Fibroblast of lung (primary cell): ENCODE measurements at regions not wholly inside any gene's neighbourhood (a gene's known extent, or its start where the extent isn't known, plus 50 kb on each side); places are given as distances from the start of the nearest gene placed in this dataset.

Experiments used
- DNase-seq, 2 donors: peaks; one replicate each; pipeline versions ENCODE4 v3.0.0 to v3.0.0-alpha.2; 2010; ENCODE audit warnings: low read depth in 2 of 2
- H2AFZ ChIP-seq: 2 replicates; pipeline ENCODE4 v1.5.1; 2012; ENCODE audit warnings: low read length, control low read depth, inconsistent platforms
- H3K27ac ChIP-seq: 2 replicates; pipeline ENCODE4 v1.5.1; 2011; ENCODE audit warnings: low read length, control low read depth; ENCODE audit not compliant: insufficient read depth
- H3K27me3 ChIP-seq: 2 replicates; pipeline ENCODE4 v1.5.1; 2011; ENCODE audit warnings: mild to moderate bottlenecking, low read length; ENCODE audit not compliant: control insufficient read depth, insufficient read depth
- H3K36me3 ChIP-seq: 2 replicates; pipeline ENCODE4 v1.5.1; 2011; ENCODE audit warnings: low read length; ENCODE audit not compliant: control insufficient read depth, insufficient read depth
- H3K4me1 ChIP-seq: 2 replicates; pipeline ENCODE4 v1.5.1; 2011; ENCODE audit warnings: low read length; ENCODE audit not compliant: control insufficient read depth, insufficient read depth; ENCODE audit errors: extremely low read depth
- H3K4me2 ChIP-seq: 2 replicates; pipeline ENCODE4 v1.5.1; 2011; ENCODE audit warnings: low read length, control low read depth; ENCODE audit not compliant: insufficient read depth; ENCODE audit errors: extremely low read depth
- H3K4me3 ChIP-seq, 4 experiments: fragments of 200-600 bp in 1 of 4; sonication (generic) in 1 of 4; replicated peaks in 1 of 4; 2 replicates each; pipeline ENCODE4 v1.5.1; 2011 to 2016; ENCODE audit warnings: low read length in 4 of 4, low read depth in 3 of 4, mild to moderate bottlenecking in 3 of 4, control low read depth in 2 of 4, inconsistent platforms in 1 of 4, mixed read lengths in 1 of 4; ENCODE audit not compliant: insufficient read depth in 1 of 4; ENCODE audit errors: control extremely low read depth in 1 of 4
- H3K79me2 ChIP-seq: 2 replicates; pipeline ENCODE4 v1.5.1; 2012; ENCODE audit warnings: mild to moderate bottlenecking, low read length, inconsistent platforms; ENCODE audit not compliant: control insufficient read depth, insufficient read depth
- H3K9ac ChIP-seq: 2 replicates; pipeline ENCODE4 v1.5.1; 2011; ENCODE audit warnings: mild to moderate bottlenecking, low read length, control low read depth; ENCODE audit not compliant: insufficient read depth
- H3K9me3 ChIP-seq: 2 replicates; pipeline ENCODE4 v1.5.1; 2012; ENCODE audit warnings: low read depth, low read length; ENCODE audit not compliant: control insufficient read depth, insufficient read depth
- H4K20me1 ChIP-seq: 2 replicates; pipeline ENCODE4 v1.5.1; 2011; ENCODE audit warnings: low read length; ENCODE audit not compliant: control insufficient read depth, insufficient read depth; ENCODE audit errors: extremely low read depth
- EZH2 ChIP-seq: IDR thresholded peaks from 2 replicates; pipeline ENCODE4 v1.5.1; 2012; ENCODE audit warnings: low read length, control low read depth, mild to moderate bottlenecking; ENCODE audit errors: missing control alignments
- TF ChIP-seq, protein P1 (sequence below), 2 donors: IDR thresholded peaks in 1 of 2; conservative IDR thresholded peaks in 1 of 2; 1 replicate in 1 of 2; 2 replicates in 1 of 2; pipeline ENCODE4 v1.5.1; 2011 to 2012; ENCODE audit warnings: low read length in 2 of 2, control low read depth in 1 of 2, inconsistent platforms in 1 of 2, low read depth in 1 of 2, mild to moderate bottlenecking in 1 of 2

GRCh38 chr20:23235173-23236027, 115.2 kb upstream of the NXT1 start:
- DNase-seq = peak; percentile 41 to 87
- no peaks in the 10 kb centered on the region for H3K36me3 ChIP-seq
- H3K9ac ChIP-seq = no peak overlapping the region
- H3K79me2 ChIP-seq = no peaks in the 10 kb centered on the region
- H3K4me1 ChIP-seq = peaks cover 12% of the 10 kb centered on the region
- H4K20me1 ChIP-seq = no peaks in the 10 kb centered on the region
- peaks cover 2% of the 10 kb centered on the region for H3K27me3 ChIP-seq
- H3K4me2 ChIP-seq = no peak overlapping the region
- H3K9me3 ChIP-seq = no peaks in the 10 kb centered on the region
- no peak overlapping the region for H2AFZ ChIP-seq
- H3K4me3 ChIP-seq = no peak overlapping the region
- TF ChIP-seq EZH2 = no peak
- TF ChIP-seq, protein P1, sequence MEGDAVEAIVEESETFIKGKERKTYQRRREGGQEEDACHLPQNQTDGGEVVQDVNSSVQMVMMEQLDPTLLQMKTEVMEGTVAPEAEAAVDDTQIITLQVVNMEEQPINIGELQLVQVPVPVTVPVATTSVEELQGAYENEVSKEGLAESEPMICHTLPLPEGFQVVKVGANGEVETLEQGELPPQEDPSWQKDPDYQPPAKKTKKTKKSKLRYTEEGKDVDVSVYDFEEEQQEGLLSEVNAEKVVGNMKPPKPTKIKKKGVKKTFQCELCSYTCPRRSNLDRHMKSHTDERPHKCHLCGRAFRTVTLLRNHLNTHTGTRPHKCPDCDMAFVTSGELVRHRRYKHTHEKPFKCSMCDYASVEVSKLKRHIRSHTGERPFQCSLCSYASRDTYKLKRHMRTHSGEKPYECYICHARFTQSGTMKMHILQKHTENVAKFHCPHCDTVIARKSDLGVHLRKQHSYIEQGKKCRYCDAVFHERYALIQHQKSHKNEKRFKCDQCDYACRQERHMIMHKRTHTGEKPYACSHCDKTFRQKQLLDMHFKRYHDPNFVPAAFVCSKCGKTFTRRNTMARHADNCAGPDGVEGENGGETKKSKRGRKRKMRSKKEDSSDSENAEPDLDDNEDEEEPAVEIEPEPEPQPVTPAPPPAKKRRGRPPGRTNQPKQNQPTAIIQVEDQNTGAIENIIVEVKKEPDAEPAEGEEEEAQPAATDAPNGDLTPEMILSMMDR (conservative IDR thresholded peaks at IDR 0.05 in 1 of 2, IDR thresholded peaks at IDR 0.05 in 1 of 2; ENCODE audit: low read depth in 1 of 2, low read length in 2 of 2) = peak; percentile 88 to 90
- no peak overlapping the region for H3K27ac ChIP-seq

DNA sequence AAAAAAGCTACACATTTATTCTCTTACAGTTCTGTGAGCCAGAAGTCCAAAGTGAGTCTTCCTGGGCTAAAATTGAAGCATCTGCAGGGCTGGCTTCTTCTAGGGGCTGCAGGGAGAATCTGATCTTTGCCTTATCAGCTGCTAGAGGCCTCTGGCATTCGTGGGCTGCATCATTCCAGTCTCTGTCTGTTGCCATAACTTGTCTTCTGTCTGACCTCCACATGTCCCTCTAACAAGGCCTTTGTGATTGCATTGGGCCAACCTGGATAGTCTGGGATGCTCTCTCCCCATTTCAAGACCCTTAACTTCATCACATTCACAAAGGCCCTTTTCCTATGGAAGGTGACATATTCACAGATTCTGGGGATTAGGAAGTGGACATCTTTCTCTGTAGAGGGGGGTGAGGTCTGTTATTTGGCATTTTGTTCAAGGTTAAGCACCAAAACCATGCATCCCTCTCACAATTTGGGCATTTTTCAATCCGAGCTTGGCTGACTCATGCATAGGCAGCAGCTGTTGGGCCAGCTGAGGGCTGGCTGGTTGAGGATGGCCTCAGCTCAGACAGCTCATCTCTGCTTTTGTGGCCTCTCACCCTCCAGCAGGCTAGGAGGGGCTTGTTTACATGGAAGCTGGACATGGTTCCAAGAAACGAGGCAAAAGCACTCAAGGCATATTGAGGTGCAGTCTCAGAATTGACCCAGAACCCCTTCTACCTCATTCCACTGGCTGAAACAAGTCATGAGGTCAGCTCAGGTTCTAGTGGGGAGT, 116.1 kb upstream of the NXT1 start:
- peaks cover 2% of the 10 kb centered on the region for H3K27me3 ChIP-seq
- H3K9ac ChIP-seq = no peak overlapping the region
- H3K4me3 ChIP-seq = no peak overlapping the region
- no peak overlapping the region for H2AFZ ChIP-seq
- no peak for TF ChIP-seq EZH2
- TF ChIP-seq, protein P1 (conservative IDR thresholded peaks at IDR 0.05 in 1 of 2, IDR thresholded peaks at IDR 0.05 in 1 of 2; ENCODE audit: low read depth in 1 of 2, low read length in 2 of 2) = no peak
- H3K79me2 ChIP-seq = no peaks in the 10 kb centered on the region
- H3K27ac ChIP-seq = peak overlapping the region; percentile 30
- H3K4me1 ChIP-seq = peaks cover 12% of the 10 kb centered on the region
- peak in 1 of 2 donors; percentile 82 for DNase-seq
- H3K9me3 ChIP-seq = no peaks in the 10 kb centered on the region
- H3K36me3 ChIP-seq = no peaks in the 10 kb centered on the region
- no peaks in the 10 kb centered on the region for H4K20me1 ChIP-seq
- H3K4me2 ChIP-seq = peak overlapping the region; percentile 41

GRCh38 chr20:23233341-23233740, 117.2 kb upstream of the NXT1 start:
- no peak for DNase-seq
- H4K20me1 ChIP-seq = no peaks in the 10 kb centered on the region
- no peaks in the 10 kb centered on the region for H3K36me3 ChIP-seq
- no peak overlapping the region for H3K4me2 ChIP-seq
- H3K79me2 ChIP-seq = no peaks in the 10 kb centered on the region
- H3K4me3 ChIP-seq = no peak overlapping the region
- peaks cover 16% of the 10 kb centered on the region for H3K4me1 ChIP-seq
- no peak overlapping the region for H3K9ac ChIP-seq
- peaks cover 2% of the 10 kb centered on the region for H3K27me3 ChIP-seq
- TF ChIP-seq EZH2 = no peak
- TF ChIP-seq, protein P1 (conservative IDR thresholded peaks at IDR 0.05 in 1 of 2, IDR thresholded peaks at IDR 0.05 in 1 of 2; ENCODE audit: low read depth in 1 of 2, low read length in 2 of 2) = no peak
- no peak overlapping the region for H3K27ac ChIP-seq
- H2AFZ ChIP-seq = no peak overlapping the region
- H3K9me3 ChIP-seq = no peaks in the 10 kb centered on the region
